Epithelial cell of proximal tubule (primary cell): ENCODE measurements at regions not wholly inside any gene's neighbourhood (a gene's known extent, or its start where the extent isn't known, plus 50 kb on each side); places are given as distances from the start of the nearest gene placed in this dataset.
A peak's percentile ranks its signal among the peaks of the same experiment; 100 is the strongest.

ENCODE experiments used
- DNase-seq: peaks from one replicate; pipeline ENCODE4 v3.0.0-alpha.2; 2011; ENCODE audit warnings: low read depth
- H3K4me3 ChIP-seq: 2 replicates; pipeline ENCODE4 v1.5.1; 2011; ENCODE audit warnings: low read depth, mild to moderate bottlenecking, low read length
- TF ChIP-seq, protein P1 (sequence below): conservative IDR thresholded peaks from 2 replicates; pipeline ENCODE4 v1.5.1; 2012; ENCODE audit warnings: low read depth, mild to moderate bottlenecking, low read length

- TF ChIP-seq, protein P1, sequence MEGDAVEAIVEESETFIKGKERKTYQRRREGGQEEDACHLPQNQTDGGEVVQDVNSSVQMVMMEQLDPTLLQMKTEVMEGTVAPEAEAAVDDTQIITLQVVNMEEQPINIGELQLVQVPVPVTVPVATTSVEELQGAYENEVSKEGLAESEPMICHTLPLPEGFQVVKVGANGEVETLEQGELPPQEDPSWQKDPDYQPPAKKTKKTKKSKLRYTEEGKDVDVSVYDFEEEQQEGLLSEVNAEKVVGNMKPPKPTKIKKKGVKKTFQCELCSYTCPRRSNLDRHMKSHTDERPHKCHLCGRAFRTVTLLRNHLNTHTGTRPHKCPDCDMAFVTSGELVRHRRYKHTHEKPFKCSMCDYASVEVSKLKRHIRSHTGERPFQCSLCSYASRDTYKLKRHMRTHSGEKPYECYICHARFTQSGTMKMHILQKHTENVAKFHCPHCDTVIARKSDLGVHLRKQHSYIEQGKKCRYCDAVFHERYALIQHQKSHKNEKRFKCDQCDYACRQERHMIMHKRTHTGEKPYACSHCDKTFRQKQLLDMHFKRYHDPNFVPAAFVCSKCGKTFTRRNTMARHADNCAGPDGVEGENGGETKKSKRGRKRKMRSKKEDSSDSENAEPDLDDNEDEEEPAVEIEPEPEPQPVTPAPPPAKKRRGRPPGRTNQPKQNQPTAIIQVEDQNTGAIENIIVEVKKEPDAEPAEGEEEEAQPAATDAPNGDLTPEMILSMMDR = no peak
- no peak overlapping the region for H3K4me3 ChIP-seq
- no peak for DNase-seq
These were observed 193.3 kb downstream of the UTRN start for GRCh38 chr6:144478483-144478882.

GRCh38 chr6:144479991-144480390 is 194.9 kb downstream of the UTRN start:
- TF ChIP-seq, protein P1 = no peak
- no peak overlapping the region for H3K4me3 ChIP-seq
- DNase-seq = no peak

GRCh38 chr6:144480473-144480872 is 195.3 kb downstream of the UTRN start:
- TF ChIP-seq, protein P1 = no peak
- no peak overlapping the region for H3K4me3 ChIP-seq
- DNase-seq = no peak

- H3K4me3 ChIP-seq = no peak overlapping the region
- no peak for DNase-seq
- TF ChIP-seq, protein P1 = no peak
These were observed 196.4 kb downstream of the UTRN start for GRCh38 chr6:144481527-144481926.

GRCh38 chr6:144482142-144482541 is 197.0 kb downstream of the UTRN start:
- peak; percentile 27 for DNase-seq
- TF ChIP-seq, protein P1 = peak; percentile 80

DNA sequence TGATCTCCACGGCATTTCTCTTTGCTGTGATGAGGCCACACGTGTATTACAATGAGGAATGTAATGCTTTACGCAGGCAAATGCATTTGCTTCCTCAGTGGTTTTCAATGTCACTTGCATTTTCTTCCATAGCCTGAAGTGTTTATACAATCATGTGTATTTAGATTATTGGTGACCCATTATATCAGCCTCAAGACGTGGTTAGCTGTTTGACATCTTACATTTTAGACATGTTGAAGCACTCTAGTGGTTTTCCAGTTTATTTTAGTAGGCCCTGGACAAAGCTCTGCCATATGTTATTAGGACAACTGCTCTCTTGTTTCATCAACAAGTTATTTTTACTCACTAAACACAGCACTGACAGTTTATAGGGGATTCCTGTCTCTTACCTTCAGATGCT is 200.4 kb downstream of the UTRN start:
- TF ChIP-seq, protein P1 = no peak
- H3K4me3 ChIP-seq = no peak overlapping the region
- DNase-seq = no peak

More at GRCh38 chr6:144482142-144482541, 197.0 kb downstream of the UTRN start:
- H3K4me3 ChIP-seq = no peak overlapping the region

GRCh38 chr6:144488590-144488989 is 203.5 kb downstream of the UTRN start:
- H3K4me3 ChIP-seq = no peak overlapping the region
- no peak for DNase-seq
- TF ChIP-seq, protein P1 = no peak
